ENCODE measurements at regions not wholly inside any gene's neighbourhood (a gene's known extent, or its start where the extent isn't known, plus 50 kb on each side); places are given as distances from the start of the nearest gene placed in this dataset.

GRCh38 chr2:153710128-153710527 lies 161.6 kb upstream of the GALNT13 start:
- no peaks in the 10 kb centered on the region for H3K4me1 ChIP-seq (ENCODE audit: insufficient read depth, low read length)
- no peak for ATAC-seq
- H3K9ac ChIP-seq (ENCODE audit: insufficient read depth, low read depth, low read length) = no peak overlapping the region
- intact Hi-C loops (cut with micrococcal nuclease; ENCODE audit: unreplicated experiment) = no loop called here
- H3K4me3 ChIP-seq (replicated peaks in 1 of 3; ENCODE audit: insufficient read depth in 1 of 3, low read depth in 2 of 3, low read length in 3 of 3) = no peak overlapping the region
- FAIRE-seq = no peak
- H3K27ac ChIP-seq (ENCODE audit: extremely low read length, insufficient read depth, low read length) = no peak overlapping the region
- in situ Hi-C loops (cut with HindIII; ENCODE audit: extremely low pct_ligation_motif_present, low pct_unique_long_range_greater_than_20kb) = no loop called here
- WGBS (ENCODE audit: low lambda C conversion rate) = 4% methylated on average over 6 of the region's 6 CpGs
- TF ChIP-seq ATF7 (IDR thresholded peaks at IDR 0.05) = peak; percentile 97
- TF ChIP-seq ATF7 (CRISPR knock-in tag; IDR thresholded peaks at IDR 0.05) = no peak
- TF ChIP-seq CREB1 (IDR thresholded peaks at IDR 0.05) = peak; percentile 63
- TF ChIP-seq CREB1 (CRISPR knock-in tag; IDR thresholded peaks at IDR 0.05) = no peak
- no peak for TF ChIP-seq ZHX2 (IDR thresholded peaks at IDR 0.05; ENCODE audit: low read depth)
- TF ChIP-seq ZHX2 (CRISPR knock-in tag; IDR thresholded peaks at IDR 0.05; ENCODE audit: borderline replicate concordance) = no peak
- no TSS peak for BruUV-seq (replicated peaks)
- POLR2A ChIA-PET = no interaction called here
- no peaks in the 10 kb centered on the region for H3K27me3 ChIP-seq (ENCODE audit: control insufficient read depth in 1 of 2, insufficient read depth in 2 of 2, low read length in 2 of 2)
- no peak overlapping the region for H3K4me2 ChIP-seq (ENCODE audit: low read depth, low read length)
- no peak overlapping the region for H2AFZ ChIP-seq (ENCODE audit: low read length)
- H3K9me3 ChIP-seq (ENCODE audit: low read length) = 0 out of 2 replicates have a peak, but pooled peaks cover 10% of the 10 kb centered on the region
- H4K20me1 ChIP-seq (ENCODE audit: insufficient read depth, low read length) = no peaks in the 10 kb centered on the region
- no peaks in the 10 kb centered on the region for H3K36me3 ChIP-seq (replicated peaks in 1 of 2; ENCODE audit: control insufficient read depth in 1 of 2, insufficient read depth in 2 of 2, low read length in 2 of 2)
- H3K79me2 ChIP-seq (ENCODE audit: insufficient read depth, low read length) = no peaks in the 10 kb centered on the region
- CTCF ChIA-PET (ENCODE audit: low intra/inter-chr PET ratio, low total read pairs) = no interaction called here
- no peak for DNase-seq (ENCODE audit: low spot score)
